ENCODE measurements at regions not wholly inside any gene's neighbourhood (a gene's known extent, or its start where the extent isn't known, plus 50 kb on each side); places are given as distances from the start of the nearest gene placed in this dataset.

- H3K4me3 ChIP-seq (ENCODE audit: low read depth, low read length): no peak overlapping the region
Measured at GRCh38 chr12:125794401-125794800, 729.2 kb downstream of the AACS start.

GRCh38 chr12:125797421-125798175 is 732.4 kb downstream of the AACS start:
- in situ Hi-C loops (cut with HindIII; ENCODE audit: low pct_ligation_motif_present, low sequenced_read_pairs): no loop called here
- no peak overlapping the region for H3K4me3 ChIP-seq (ENCODE audit: low read depth, low read length)
- no peaks in the 10 kb centered on the region for H3K36me3 ChIP-seq (replicated peaks)
- no peak overlapping the region for H3K27ac ChIP-seq
- H3K27me3 ChIP-seq (replicated peaks): no peaks in the 10 kb centered on the region
- TF ChIP-seq CTCF (IDR thresholded peaks at IDR 0.05; ENCODE audit: low read depth, low read length, missing control alignments): no peak
- peak; percentile 2 for DNase-seq

More at GRCh38 chr12:125794401-125794800, 729.2 kb downstream of the AACS start:
- in situ Hi-C loops (cut with HindIII; ENCODE audit: low pct_ligation_motif_present, low sequenced_read_pairs): no loop called here
- no peaks in the 10 kb centered on the region for H3K36me3 ChIP-seq (replicated peaks)
- no peak for TF ChIP-seq CTCF (IDR thresholded peaks at IDR 0.05; ENCODE audit: low read depth, low read length, missing control alignments)
- H3K27ac ChIP-seq: no peak overlapping the region
- peak; percentile 5 for DNase-seq
- no peaks in the 10 kb centered on the region for H3K27me3 ChIP-seq (replicated peaks)

GRCh38 chr12:125804660-125805059 is 739.4 kb downstream of the AACS start:
- in situ Hi-C loops (cut with HindIII; ENCODE audit: low pct_ligation_motif_present, low sequenced_read_pairs): no loop called here

GRCh38 chr12:125824276-125824675 is 759.0 kb downstream of the AACS start:
- H3K27me3 ChIP-seq (replicated peaks): no peaks in the 10 kb centered on the region
- H3K27ac ChIP-seq: no peak overlapping the region
- H3K36me3 ChIP-seq (replicated peaks): no peaks in the 10 kb centered on the region
- in situ Hi-C loops (cut with HindIII; ENCODE audit: low pct_ligation_motif_present, low sequenced_read_pairs): no loop called here
- no peak for DNase-seq
- TF ChIP-seq CTCF (IDR thresholded peaks at IDR 0.05; ENCODE audit: low read depth, low read length, missing control alignments): no peak
- no peak overlapping the region for H3K4me3 ChIP-seq (ENCODE audit: low read depth, low read length)

More at GRCh38 chr12:125804660-125805059, 739.4 kb downstream of the AACS start:
- TF ChIP-seq CTCF (IDR thresholded peaks at IDR 0.05; ENCODE audit: low read depth, low read length, missing control alignments): no peak
- no peak for DNase-seq
- H3K27me3 ChIP-seq (replicated peaks): no peaks in the 10 kb centered on the region
- H3K27ac ChIP-seq: no peak overlapping the region
- no peak overlapping the region for H3K4me3 ChIP-seq (ENCODE audit: low read depth, low read length)
- H3K36me3 ChIP-seq (replicated peaks): no peaks in the 10 kb centered on the region

- no peak overlapping the region for H3K4me3 ChIP-seq (ENCODE audit: low read depth, low read length)
- H3K36me3 ChIP-seq (replicated peaks): no peaks in the 10 kb centered on the region
- in situ Hi-C loops (cut with HindIII; ENCODE audit: low pct_ligation_motif_present, low sequenced_read_pairs): no loop called here
- no peak for DNase-seq
- H3K27me3 ChIP-seq (replicated peaks): no peaks in the 10 kb centered on the region
- no peak for TF ChIP-seq CTCF (IDR thresholded peaks at IDR 0.05; ENCODE audit: low read depth, low read length, missing control alignments)
- no peak overlapping the region for H3K27ac ChIP-seq
Measured at GRCh38 chr12:125835852-125836251, 770.6 kb downstream of the AACS start.

GRCh38 chr12:125836647-125837046 is 771.4 kb downstream of the AACS start:
- no peaks in the 10 kb centered on the region for H3K36me3 ChIP-seq (replicated peaks)
- in situ Hi-C loops (cut with HindIII; ENCODE audit: low pct_ligation_motif_present, low sequenced_read_pairs): no loop called here
- TF ChIP-seq CTCF (IDR thresholded peaks at IDR 0.05; ENCODE audit: low read depth, low read length, missing control alignments): no peak
- no peak overlapping the region for H3K27ac ChIP-seq
- no peaks in the 10 kb centered on the region for H3K27me3 ChIP-seq (replicated peaks)
- DNase-seq: no peak
- H3K4me3 ChIP-seq (ENCODE audit: low read depth, low read length): no peak overlapping the region
